ENCODE measurements at regions not wholly inside any gene's neighbourhood (a gene's known extent, or its start where the extent isn't known, plus 50 kb on each side); places are given as distances from the start of the nearest gene placed in this dataset.

GRCh38 chr12:127696963-127697362, 570.0 kb upstream of the TMEM132C start:
- TF ChIP-seq CTCF (IDR thresholded peaks at IDR 0.05) = no peak
- no peak for TF ChIP-seq POLR2A (IDR thresholded peaks at IDR 0.05)
